HG02588 (cell line): ENCODE measurements at regions not wholly inside any gene's neighbourhood (a gene's known extent, or its start where the extent isn't known, plus 50 kb on each side); places are given as distances from the start of the nearest gene placed in this dataset.
"Not testable (repeated sequence)": the region's sequence is repeated elsewhere in the genome, so short reads cannot be mapped to it uniquely, and the experiment has no call there.

ENCODE experiments used
- ATAC-seq: cut with Tn5 transposase; IDR thresholded peaks from one replicate; pipeline ENCODE4 v1.9.1; 2021; ENCODE audit warnings: mild to moderate bottlenecking, moderate library complexity; ENCODE audit not compliant: unreplicated experiment

GRCh38 chr12:102728506-102729242 is 188.4 kb downstream of the PAH start:
- peak; percentile 52 for ATAC-seq

- no peak for ATAC-seq
Observed at GRCh38 chr12:102726686-102727085, 190.4 kb downstream of the PAH start.

DNA sequence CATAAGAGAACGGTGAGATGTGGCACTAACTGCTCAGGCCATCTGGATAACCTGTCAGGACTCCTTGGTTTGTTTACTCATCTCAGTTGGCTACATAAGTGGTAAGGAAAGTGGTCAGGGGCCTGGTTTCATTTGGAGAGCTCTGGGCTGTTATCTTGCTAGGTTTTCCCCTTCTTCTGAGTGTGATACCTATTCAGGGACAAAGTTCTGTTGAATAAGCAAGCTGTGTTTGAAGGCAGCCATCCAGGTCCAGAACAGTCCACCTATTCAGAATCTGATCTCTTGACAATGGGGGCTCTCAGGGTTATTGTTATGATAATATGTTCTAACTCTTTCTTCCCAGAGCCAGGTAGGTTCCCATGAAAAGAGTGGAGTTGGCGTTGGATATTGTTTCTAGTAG is 194.9 kb downstream of the PAH start:
- no peak for ATAC-seq

GRCh38 chr12:102708108-102708507 is 208.9 kb downstream of the PAH start:
- no peak for ATAC-seq

GRCh38 chr12:102702447-102703114 is 214.5 kb downstream of the PAH start:
- ATAC-seq = no peak

DNA sequence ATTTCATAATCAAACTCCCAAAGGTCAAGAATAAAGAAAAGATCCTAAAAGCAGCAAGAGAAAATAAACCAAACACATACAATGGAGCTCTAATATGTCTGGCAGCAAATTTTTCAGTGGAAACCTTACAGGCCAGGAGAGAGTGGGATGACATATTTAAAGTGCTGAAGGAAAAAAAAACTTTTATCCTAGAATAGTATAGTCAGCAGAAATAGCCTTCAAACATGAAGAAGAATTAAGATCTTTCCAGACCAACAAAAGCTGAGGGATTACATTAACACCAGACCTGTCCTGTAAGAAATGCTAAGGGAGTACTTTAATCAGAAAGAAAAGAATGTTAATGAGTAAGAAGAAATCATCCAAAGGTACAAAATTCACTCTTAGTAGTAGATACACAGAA is 215.7 kb upstream of the IGF1 start:
- no peak for ATAC-seq

DNA sequence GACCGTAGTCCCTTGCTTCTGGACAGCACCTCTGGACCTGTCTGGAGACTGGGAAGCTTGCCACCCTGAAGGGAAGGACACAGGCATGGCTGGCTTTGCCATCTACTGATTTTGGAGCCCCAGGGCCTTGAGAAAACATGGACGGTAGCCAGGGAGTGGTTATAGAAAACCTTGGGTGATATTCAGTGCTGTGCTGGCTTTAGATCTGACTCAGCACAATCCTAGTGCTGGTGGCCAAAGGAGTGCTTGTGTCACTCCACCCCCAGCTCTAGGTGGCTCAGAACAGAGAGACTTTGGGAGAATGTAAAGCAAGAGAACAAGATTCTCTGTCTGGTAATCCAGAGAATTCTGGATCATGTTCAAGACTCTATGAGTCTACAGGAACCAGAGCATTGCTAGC is 214.5 kb upstream of the IGF1 start:
- ATAC-seq = no peak

DNA sequence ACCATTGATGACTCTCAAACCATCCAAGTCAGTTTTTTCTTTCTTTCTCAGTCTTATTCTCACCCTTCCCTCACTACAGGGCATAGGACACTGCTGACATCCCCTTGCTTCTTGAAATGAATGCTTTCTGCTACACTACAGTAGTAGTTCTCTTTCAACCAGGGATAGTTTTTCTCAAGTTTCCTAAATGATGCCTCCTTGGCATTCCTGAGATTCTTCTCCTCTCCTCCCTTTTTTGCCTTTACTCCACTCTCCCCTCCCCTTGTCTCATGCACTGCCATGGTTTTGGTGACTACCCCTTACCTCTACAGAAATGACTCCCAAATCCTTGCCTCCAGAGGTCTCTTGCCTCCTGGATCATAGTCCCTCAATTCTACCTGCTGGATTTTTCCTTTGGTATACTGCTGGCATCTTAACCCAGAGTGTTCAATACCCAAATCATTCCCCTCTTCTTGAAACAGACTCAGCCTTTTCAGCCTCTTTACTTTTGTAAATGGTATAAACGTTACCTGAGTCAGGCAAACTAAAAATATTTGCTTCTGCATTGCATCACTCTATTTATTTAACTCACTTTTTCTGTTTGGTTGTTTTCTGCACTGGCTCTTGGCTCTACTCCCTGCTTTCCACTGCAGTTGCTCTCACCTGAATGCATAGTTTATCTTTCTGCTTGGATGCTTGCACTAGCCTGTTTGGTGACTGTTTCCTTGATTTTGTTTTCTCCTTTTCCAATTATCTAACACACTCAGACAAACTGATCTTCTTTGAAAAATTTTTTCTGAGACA is 211.6 kb upstream of the IGF1 start:
- no peak for ATAC-seq

DNA sequence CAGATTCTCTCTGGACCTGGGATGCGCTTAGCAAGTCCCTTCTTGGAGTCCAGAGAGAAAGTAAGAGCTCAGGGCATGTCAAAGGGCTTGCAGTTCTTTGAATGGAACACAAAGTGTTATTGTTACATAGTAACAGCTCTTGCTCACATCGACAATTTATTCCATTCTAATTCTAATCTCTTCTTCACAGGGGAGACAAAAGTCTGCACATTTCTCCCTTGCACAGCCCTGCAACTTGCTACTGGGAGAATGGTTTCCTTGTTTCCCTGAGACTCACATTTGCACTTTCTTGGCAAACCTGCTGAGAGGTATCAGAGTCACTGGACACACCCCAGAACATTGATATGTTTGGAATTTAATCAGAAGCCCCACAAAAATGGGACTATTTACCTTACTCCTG is 209.9 kb upstream of the IGF1 start:
- ATAC-seq = no peak

- no peak for ATAC-seq
Observed at GRCh38 chr12:102689701-102690100, 209.3 kb upstream of the IGF1 start.

- ATAC-seq = no peak
Observed at GRCh38 chr12:102687523-102687922, 207.2 kb upstream of the IGF1 start.

DNA sequence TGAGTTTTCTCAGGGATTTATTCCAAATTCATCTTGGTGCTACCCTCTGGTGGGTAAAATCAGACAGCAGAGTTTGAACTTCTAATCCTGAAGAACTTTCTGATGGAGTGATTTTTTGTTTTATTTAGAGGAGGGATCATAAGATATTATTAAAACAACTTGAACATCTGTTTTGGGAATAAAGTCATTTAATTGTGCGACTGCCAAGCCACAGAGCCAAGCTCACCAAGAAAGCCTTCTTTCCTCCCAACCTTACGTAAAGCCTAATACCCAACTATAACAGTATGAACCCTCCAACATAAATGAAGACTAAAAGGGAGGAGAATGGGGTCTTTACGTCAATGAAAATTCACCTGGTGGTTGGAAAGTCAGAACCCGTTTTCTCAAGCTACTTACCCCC is 205.5 kb upstream of the IGF1 start:
- no peak for ATAC-seq

DNA sequence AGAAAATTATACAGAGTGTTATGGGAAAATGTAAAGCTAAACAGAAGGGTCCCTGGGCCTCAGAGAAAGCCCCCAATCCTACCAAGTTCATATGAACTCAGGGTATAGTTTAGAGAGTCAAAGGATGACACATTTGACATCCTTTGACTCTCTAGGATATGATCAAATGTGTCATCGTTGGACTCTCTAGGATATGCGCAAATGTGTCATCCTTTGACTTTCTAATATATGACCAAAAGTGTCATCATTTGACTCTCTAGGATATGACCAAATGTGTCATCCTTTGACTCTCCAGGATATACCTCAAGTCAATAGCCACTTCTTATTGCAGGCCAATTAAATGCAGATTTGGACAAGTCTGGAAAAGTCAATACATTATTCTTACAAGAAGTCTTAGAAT is 204.8 kb upstream of the IGF1 start:
- no peak for ATAC-seq

DNA sequence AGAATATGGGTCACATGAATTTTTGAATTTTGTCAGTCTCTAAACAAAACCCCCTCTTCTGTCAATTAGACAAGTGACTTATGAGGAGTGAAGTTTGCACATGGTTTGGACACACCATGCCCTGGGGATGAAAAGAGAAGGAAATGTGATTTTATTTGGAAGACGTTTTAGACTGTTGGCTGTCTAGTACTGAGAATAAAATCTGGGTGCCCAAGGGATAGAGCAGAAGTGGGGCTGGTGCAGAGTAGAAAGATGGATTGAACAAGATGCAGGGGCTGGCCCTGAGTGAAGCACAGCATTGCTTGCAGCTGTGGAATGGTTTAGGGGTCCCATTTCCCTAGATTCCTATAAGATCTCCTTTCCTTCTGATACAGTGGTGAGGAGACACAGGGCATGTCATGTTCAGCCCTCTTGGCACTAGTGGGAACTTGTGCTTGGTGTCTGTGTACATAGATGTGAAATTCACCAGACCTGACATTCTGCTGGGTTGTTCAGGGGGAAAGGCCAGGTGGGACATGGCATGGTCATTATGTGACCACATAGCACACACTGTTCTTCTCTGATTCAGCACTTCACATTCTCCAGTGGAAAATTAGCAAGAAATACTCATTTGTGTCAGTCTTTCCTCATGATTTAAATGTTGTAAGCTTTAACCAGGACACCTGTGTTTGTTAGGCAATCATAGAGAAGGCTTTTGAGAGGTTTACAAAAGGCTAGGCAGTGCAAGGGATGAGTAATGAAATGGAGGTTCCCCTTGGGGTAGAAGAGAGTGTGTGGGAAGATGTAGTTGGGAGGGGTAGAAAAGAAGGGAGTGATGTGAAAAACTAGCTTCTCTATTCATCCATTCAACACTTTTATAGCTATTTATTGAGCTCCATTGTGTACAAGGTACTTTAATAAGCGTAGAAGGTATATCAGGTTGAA is 202.3 kb upstream of the IGF1 start:
- ATAC-seq = no peak

GRCh38 chr12:102681747-102682146 is 201.4 kb upstream of the IGF1 start:
- no peak for ATAC-seq

GRCh38 chr12:102681309-102681708 is 200.9 kb upstream of the IGF1 start:
- ATAC-seq = no peak

DNA sequence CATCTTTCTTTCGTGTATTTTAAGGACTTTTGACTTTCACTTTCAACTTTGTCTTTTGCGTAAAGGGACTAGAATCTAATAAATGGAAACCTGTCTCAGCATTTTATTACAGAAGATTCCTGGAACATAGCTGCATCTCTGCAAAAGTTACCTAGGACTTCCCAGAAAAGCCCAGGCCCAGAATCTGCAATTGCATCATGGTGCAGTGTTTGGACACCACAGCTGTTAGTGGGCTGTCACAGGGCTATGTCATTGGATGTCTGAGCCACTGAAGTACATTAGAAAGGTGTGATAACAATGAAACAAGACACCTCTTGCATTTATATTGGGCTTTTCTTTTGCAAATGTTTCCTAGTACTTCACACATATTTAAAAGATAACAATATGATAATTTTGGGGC is 199.9 kb upstream of the IGF1 start:
- no peak for ATAC-seq

DNA sequence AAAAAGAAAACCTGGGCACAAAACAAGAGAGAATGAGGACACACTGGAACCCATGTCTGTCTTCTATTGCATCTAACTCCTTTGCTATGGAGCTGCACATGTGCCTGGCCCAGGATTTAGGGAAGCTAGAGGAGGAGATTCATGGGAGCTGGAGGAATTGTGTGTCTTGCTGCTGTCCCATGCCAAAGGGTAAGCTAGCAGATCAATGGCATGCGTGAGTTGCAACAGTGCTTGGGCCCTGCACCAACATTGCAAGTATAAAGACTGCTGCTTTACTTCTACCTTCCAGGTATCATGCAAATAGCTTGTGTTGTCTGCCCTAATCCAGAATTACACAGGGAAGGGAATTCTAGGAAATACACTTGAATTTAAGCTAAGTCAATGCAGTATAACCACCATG is 196.4 kb upstream of the IGF1 start:
- ATAC-seq = no peak

DNA sequence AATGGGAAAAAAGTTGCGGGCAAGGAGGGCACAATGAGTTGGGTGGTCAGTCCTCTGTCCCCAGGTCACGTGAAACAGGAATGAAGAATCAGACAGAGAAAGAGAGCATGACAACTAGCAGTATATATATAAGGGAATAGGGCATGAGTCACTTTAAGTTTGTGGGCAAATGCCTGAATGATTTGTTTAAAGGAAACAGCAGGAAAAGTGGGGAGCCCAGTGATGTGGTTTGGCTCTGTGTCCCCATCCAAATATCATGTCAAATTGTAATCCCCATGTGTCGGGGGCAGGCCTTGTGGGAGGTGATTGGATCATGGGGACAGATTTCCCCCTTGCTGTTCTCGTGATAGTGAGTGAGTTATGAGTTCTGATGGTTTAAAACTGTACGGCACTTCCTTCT is 195.3 kb upstream of the IGF1 start:
- no peak for ATAC-seq

- ATAC-seq = no peak
Observed at GRCh38 chr12:102673606-102674005, 193.2 kb upstream of the IGF1 start.

DNA sequence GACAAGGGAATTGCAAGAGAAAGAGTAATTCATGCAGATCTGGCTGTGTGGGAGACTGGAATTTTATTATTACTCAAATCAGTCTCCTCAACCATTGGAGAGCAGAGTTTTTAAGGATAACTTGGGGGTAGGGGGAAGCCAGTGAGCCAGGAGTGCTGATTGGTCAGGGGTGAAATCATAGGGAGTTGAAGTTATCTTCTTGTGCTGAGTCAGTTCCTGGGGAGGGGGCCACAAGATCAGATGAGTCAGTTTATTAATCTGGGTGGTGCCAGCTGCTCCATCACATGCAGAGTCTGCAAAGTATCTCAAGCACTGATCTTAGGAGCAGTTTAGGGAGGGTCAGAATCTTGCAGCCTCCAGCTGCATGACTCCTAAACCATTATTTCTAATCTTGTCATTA is 191.8 kb upstream of the IGF1 start:
- not testable (repeated sequence) for ATAC-seq
